Adipocyte (in vitro differentiated cells): ENCODE measurements at regions not wholly inside any gene's neighbourhood (a gene's known extent, or its start where the extent isn't known, plus 50 kb on each side); places are given as distances from the start of the nearest gene placed in this dataset.

Experiments
- DNase-seq: peaks from one replicate; pipeline ENCODE4 v3.0.0-alpha.2; 2015; ENCODE audit warnings: low read depth
- H3K27me3 ChIP-seq: replicated peaks from 2 replicates; pipeline ENCODE4 v1.7.0; 2013; ENCODE audit warnings: mild to moderate bottlenecking, low read length, moderate library complexity; ENCODE audit not compliant: control insufficient read depth, insufficient read depth
- H3K36me3 ChIP-seq: 2 replicates; pipeline ENCODE4 v1.7.0; 2013; ENCODE audit warnings: low read length, mild to moderate bottlenecking, moderate library complexity; ENCODE audit not compliant: control insufficient read depth, insufficient read depth, severe bottlenecking
- H3K4me1 ChIP-seq: 2 replicates; pipeline ENCODE4 v1.7.0; 2013; ENCODE audit warnings: mild to moderate bottlenecking, low read length, moderate library complexity; ENCODE audit not compliant: control insufficient read depth, insufficient read depth
- H3K4me3 ChIP-seq: 2 replicates; pipeline ENCODE4 v1.7.0; 2013; ENCODE audit warnings: mild to moderate bottlenecking, low read length, moderate library complexity
- H3K9ac ChIP-seq: 2 replicates; pipeline ENCODE4 v1.7.0; 2013; ENCODE audit warnings: mild to moderate bottlenecking, low read length, moderate library complexity
- H3K9me3 ChIP-seq: 2 replicates; pipeline ENCODE4 v1.7.0; 2013; ENCODE audit warnings: mild to moderate bottlenecking, low read length, moderate library complexity; ENCODE audit not compliant: control insufficient read depth

DNA sequence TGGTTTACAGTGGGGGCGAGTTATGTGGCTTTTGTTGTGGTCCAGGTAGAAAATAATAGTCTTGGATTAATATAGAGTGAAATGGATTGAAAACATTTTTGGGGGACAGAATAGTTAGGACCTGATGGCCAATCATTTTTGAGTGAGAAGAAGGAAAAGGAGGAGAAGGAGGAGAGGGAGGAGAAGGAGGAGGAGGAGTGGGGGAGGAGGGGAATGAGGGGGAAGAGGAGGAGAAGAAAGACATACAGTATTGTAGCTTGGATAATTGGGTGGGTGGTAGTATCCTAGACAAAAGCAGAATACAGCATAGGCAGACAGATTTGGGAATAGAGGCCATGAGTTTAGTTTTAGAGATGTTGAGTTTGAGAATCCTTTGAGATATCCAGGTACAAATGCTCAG lies 101.6 kb downstream of the GATA6 start:
- H3K9ac ChIP-seq, result no peak overlapping the region
- H3K9me3 ChIP-seq, result peaks cover 4% of the 10 kb centered on the region
- H3K36me3 ChIP-seq, result no peaks in the 10 kb centered on the region
- DNase-seq, result no peak
- no peak overlapping the region for H3K4me3 ChIP-seq
- peaks cover 10% of the 10 kb centered on the region for H3K4me1 ChIP-seq
- H3K27me3 ChIP-seq, result peaks cover 26% of the 10 kb centered on the region

DNA sequence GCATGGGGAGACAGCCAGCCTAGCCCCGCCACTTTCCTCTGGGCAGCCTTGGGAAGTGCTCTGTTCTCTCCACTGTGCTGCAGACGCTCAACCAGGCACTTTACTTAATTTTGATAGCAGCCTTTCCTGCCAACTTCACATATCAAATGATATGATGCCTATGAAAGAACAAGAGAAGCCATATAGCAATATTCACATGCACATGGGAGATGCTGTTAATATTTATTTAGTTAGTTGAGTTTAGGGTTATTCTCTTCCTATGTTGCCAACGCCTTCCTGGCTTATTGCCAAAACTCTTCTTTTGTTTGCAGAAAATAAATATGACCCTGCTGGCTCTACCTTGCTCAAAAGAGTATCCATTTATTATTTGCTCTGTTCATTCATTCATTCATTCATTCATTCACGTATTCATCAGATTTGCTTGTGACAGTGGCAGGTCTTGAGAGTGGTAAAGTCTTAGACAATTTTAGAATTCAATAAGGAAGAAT lies 99.3 kb downstream of the GATA6 start:
- H3K27me3 ChIP-seq, result peaks cover 29% of the 10 kb centered on the region
- H3K36me3 ChIP-seq, result no peaks in the 10 kb centered on the region
- no peaks in the 10 kb centered on the region for H3K9me3 ChIP-seq
- H3K4me3 ChIP-seq, result no peak overlapping the region
- DNase-seq, result no peak
- H3K9ac ChIP-seq, result no peak overlapping the region
- H3K4me1 ChIP-seq, result peaks cover 10% of the 10 kb centered on the region

DNA sequence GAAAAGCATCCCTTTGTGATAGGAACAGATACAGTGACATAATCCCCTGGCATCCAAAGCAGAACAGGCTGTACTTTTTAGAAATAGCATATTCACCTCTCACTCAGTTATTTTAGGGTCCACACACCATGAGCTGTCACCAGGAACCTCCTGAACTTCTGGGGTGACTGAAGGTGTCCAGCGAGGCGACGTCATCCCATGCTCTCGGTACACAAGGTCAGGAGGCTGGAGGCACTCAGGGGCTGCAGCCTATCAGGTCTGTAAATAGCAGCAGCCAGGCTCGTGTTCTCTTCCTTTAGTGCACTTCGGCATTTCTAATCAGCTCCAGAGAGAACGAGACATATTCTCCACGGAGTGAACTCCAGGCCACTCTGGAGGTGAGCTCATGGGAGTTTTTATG lies 98.3 kb downstream of the GATA6 start:
- H3K4me1 ChIP-seq, result peaks cover 10% of the 10 kb centered on the region
- H3K9me3 ChIP-seq, result no peaks in the 10 kb centered on the region
- no peak for DNase-seq
- no peaks in the 10 kb centered on the region for H3K36me3 ChIP-seq
- peaks cover 32% of the 10 kb centered on the region for H3K27me3 ChIP-seq
- H3K9ac ChIP-seq, result no peak overlapping the region
- no peak overlapping the region for H3K4me3 ChIP-seq

DNA sequence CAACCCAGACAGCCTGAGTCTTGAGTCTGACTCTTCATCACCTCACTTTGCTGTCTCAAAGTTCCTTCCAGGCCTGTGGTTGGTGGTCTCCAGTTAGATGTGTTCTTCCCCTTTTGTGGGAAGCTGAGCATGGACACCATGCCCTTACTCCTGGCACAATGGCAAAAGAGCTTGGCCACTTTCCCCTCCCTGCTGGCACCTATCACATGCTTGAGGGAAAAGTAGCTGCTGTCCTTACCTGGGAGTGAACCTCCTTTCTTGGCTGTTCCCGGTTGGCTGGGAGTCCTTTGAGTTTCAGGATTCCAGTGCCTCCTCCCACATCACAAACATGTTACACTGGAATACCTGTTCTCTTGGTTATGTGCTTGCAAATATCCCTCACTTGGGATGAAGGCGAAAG lies 97.8 kb downstream of the GATA6 start:
- Histone ChIP-seq H3K36me3 (no peaks in the 10 kb centered on the region), H3K4me1 (peaks cover 10% of the 10 kb centered on the region), H3K4me3 (no peak overlapping the region), H3K9ac (no peak overlapping the region), H3K27me3 (peaks cover 32% of the 10 kb centered on the region), H3K9me3 (no peaks in the 10 kb centered on the region)
- no peak for DNase-seq

DNA sequence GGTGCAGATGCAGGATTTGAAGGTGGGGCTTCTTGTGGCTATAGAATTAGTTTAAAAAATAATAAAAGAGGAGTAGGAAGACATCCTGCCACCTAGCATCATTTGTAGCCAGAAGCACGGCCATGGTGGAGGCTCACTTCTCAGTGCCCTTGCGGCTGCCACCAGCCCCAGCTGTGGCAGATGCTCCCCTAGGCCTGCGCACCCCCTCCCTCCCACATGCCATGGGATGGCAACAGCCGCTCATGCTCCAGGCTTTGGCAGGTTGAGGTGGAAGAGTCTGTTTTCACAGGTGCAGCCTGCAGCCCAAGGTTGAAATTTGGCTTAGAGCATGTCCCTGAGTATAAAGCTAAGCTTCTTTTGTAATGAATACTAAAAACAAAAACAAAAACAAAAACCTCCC lies 96.4 kb downstream of the GATA6 start:
- H3K4me3 ChIP-seq, result no peak overlapping the region
- H3K36me3 ChIP-seq, result no peaks in the 10 kb centered on the region
- H3K4me1 ChIP-seq, result peaks cover 10% of the 10 kb centered on the region
- H3K9ac ChIP-seq, result no peak overlapping the region
- no peaks in the 10 kb centered on the region for H3K9me3 ChIP-seq
- H3K27me3 ChIP-seq, result peaks cover 24% of the 10 kb centered on the region
- DNase-seq, result no peak

DNA sequence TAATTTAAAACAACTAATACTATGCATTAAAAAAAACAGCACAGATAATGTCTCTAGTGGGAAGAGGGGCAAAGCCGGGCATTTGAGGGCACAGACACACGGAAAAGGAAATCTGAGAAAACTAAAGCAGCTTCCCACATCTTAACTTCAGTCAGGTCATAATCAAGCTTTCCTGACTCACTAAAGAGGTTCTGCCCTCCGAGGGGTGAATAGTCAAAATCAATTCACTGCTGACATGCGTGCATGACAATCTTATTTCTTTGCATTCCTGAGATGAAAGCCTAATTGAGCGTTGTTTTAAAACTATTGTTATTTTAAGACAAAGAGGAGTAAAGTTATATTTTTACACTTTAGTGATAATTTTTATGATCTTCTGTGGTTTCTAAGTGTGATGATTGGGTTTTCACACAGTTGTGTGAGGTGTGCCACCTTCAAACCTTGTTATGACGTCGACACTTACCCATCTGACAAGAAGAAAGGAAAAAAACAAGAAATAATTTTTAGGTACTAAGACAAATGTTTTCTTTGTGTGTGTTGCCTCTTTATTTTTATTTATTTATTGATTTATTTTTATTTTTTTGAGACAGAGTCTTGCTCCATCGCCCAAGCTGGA lies 90.9 kb downstream of the GATA6 start:
- no peak overlapping the region for H3K9ac ChIP-seq
- no peaks in the 10 kb centered on the region for H3K4me1 ChIP-seq
- no peaks in the 10 kb centered on the region for H3K36me3 ChIP-seq
- DNase-seq, result no peak
- no peak overlapping the region for H3K4me3 ChIP-seq
- H3K9me3 ChIP-seq, result no peaks in the 10 kb centered on the region
- H3K27me3 ChIP-seq, result peaks cover 15% of the 10 kb centered on the region

DNA sequence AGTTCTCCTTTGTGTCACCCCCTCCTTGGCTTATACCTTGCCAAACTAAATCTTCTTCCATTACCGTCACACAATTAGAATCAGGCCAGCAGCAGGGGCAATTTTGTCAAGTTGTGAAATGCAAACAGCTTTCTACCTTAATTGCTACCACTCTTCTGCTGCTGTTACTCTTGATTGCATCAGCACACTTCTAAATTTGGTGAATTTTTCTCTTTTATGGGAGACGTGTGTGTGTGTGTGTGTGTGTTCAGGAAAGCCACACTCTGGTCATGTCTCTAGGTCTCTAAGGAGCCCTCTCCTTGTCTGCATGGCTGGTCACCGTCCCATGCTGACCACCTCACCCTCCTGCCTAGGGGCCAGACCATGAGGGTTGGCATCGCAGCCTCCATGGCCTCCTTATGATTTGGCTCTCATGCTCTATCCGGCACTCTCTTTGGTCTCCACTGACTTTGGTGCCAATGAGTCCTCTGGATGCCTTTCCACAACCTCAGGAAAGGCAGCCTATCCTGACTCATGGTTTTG lies 87.7 kb downstream of the GATA6 start:
- Histone ChIP-seq H3K9ac (no peak overlapping the region), H3K4me1 (no peaks in the 10 kb centered on the region), H3K27me3 (peaks cover 13% of the 10 kb centered on the region), H3K4me3 (no peak overlapping the region), H3K9me3 (no peaks in the 10 kb centered on the region), H3K36me3 (no peaks in the 10 kb centered on the region)
- DNase-seq, result peak; percentile 38

DNA sequence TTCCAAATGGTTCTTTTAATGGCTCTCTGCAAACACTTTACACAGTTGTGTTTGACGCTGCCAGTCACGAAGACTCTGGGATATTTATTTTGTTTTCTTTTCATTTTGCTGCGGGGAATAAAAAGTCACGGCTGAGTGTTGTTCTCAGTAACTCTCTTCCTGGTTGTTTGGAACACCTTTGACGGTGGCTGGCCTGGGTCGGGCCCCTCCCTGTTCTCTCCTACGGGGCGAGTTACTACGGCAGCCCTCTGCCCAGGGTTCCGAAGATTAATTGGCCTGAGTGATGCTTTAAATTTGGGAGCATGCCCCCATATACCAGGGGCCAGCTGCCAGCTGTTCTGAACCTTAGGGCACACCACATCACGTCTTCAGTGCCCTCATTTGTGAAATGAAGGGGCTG lies 84.7 kb downstream of the GATA6 start:
- H3K9me3 ChIP-seq, result no peaks in the 10 kb centered on the region
- H3K4me3 ChIP-seq, result no peak overlapping the region
- H3K9ac ChIP-seq, result no peak overlapping the region
- H3K36me3 ChIP-seq, result no peaks in the 10 kb centered on the region
- peaks cover 13% of the 10 kb centered on the region for H3K27me3 ChIP-seq
- peaks cover 8% of the 10 kb centered on the region for H3K4me1 ChIP-seq
- DNase-seq, result no peak

DNA sequence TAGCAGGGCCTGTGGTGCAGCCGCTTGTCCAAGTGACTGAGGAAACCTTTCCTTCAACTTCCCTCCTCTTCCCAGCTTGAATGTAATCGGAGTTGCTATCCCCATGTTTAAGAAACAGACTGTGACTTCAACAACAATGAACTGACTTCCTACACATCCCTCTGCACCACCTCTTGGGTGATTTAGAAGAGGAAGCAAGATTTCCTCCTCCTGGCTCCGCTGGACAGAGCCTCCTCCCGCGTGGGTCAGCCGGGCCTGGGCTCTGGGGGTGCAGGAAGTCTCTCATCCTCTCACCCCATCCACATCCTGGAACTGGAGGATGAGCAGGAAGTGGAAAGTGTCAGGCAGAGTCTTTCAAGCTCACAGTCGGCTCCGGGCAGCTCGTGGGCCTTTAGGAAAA lies 84.3 kb downstream of the GATA6 start:
- DNase-seq, result no peak
- H3K4me1 ChIP-seq, result peaks cover 8% of the 10 kb centered on the region

DNA sequence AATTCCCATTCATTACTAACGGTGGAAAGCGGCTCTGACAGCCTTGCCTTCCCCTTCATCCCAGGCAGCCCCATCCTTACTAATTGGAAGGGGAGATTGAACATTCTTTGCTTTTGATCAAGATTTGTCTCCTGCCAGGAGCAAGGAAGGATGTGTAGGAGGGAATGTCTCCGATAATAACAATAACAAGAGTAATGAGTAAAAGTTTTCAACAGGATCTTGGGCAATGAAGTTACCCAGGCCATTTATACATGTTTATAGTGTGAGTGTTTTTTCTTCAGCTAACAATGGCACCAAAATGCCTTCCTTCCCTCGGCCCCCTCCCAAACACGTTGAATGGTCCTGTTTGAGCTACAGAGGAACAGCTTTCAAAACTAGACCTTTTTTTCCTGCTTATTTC lies 83.8 kb downstream of the GATA6 start:
- H3K9ac ChIP-seq, result no peak overlapping the region
- no peak overlapping the region for H3K4me3 ChIP-seq
- H3K4me1 ChIP-seq, result peaks cover 8% of the 10 kb centered on the region
- H3K9me3 ChIP-seq, result no peaks in the 10 kb centered on the region
- no peak for DNase-seq
- H3K27me3 ChIP-seq, result peaks cover 12% of the 10 kb centered on the region
- H3K36me3 ChIP-seq, result no peaks in the 10 kb centered on the region

More for the DNA sequence above, 84.3 kb downstream of the GATA6 start:
- peaks cover 13% of the 10 kb centered on the region for H3K27me3 ChIP-seq
- H3K4me3 ChIP-seq, result no peak overlapping the region
- H3K36me3 ChIP-seq, result no peaks in the 10 kb centered on the region
- no peak overlapping the region for H3K9ac ChIP-seq
- H3K9me3 ChIP-seq, result no peaks in the 10 kb centered on the region
